ENCODE measurements at regions not wholly inside any gene's neighbourhood (a gene's known extent, or its start where the extent isn't known, plus 50 kb on each side); places are given as distances from the start of the nearest gene placed in this dataset.

DNA sequence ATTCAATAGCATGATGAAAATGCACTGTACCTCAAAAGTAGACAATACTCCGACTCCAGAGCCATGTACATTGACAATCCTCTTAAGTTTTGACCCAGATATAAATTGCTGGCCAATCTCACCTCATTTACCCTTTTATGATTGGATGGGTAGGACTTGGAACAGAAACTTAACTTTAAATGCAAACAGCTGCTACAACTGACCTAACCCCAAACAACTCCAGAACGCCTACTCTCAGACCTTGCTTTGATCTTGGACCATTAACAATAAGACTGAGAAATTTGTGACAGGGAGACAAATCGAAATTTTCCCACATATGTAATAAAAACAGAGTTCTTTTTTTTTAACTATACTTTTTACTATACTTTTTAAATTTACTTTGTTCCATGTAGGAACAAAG is 200.5 kb upstream of the MCHR2 start:
- H3K27ac Mint-ChIP-seq (ENCODE audit: low read depth, unreplicated experiment): no peak overlapping the region
- H3K36me3 Mint-ChIP-seq (ENCODE audit: insufficient read depth, unreplicated experiment): no peaks in the 10 kb centered on the region
- no peaks in the 10 kb centered on the region for H3K4me1 Mint-ChIP-seq (ENCODE audit: insufficient read depth, unreplicated experiment)
- H3K27me3 Mint-ChIP-seq (ENCODE audit: insufficient read depth, unreplicated experiment): no peaks in the 10 kb centered on the region
- ChIA-PET POLR2A (interaction anchor here (0.7 to 1.1 kb wide), 2 partner anchors 9 to 117 kb away, joined by 3 read pairs; no protein-coding TSS in a partner anchor), CTCF (no interaction called here)
- no peak overlapping the region for H3K4me3 Mint-ChIP-seq (ENCODE audit: unreplicated experiment)
- no peak for DNase-seq (ENCODE audit: unreplicated experiment)
- no peak for TF ChIP-seq CTCF (IDR thresholded peaks at IDR 0.05; ENCODE audit: unreplicated experiment)
- intact Hi-C loops (cut with micrococcal nuclease): no loop called here
- BruUV-seq (replicated peaks): no TSS peak
- H3K9me3 Mint-ChIP-seq (ENCODE audit: unreplicated experiment): no peaks in the 10 kb centered on the region

GRCh38 chr6:100188754-100189153 is 194.7 kb upstream of the MCHR2 start:
- DNase-seq (ENCODE audit: unreplicated experiment): no peak
- intact Hi-C loops (cut with micrococcal nuclease): no loop called here
- no peaks in the 10 kb centered on the region for H3K27me3 Mint-ChIP-seq (ENCODE audit: insufficient read depth, unreplicated experiment)
- ChIA-PET POLR2A (interaction anchor here (0.7 kb wide), 1 partner anchor 55 kb away, joined by 3 read pairs; no protein-coding TSS in a partner anchor), CTCF (no interaction called here)
- no TSS peak for BruUV-seq (replicated peaks)
- H3K4me1 Mint-ChIP-seq (ENCODE audit: insufficient read depth, unreplicated experiment): no peaks in the 10 kb centered on the region
- no peak overlapping the region for H3K27ac Mint-ChIP-seq (ENCODE audit: low read depth, unreplicated experiment)
- H3K36me3 Mint-ChIP-seq (ENCODE audit: insufficient read depth, unreplicated experiment): no peaks in the 10 kb centered on the region
- no peaks in the 10 kb centered on the region for H3K9me3 Mint-ChIP-seq (ENCODE audit: unreplicated experiment)
- no peak overlapping the region for H3K4me3 Mint-ChIP-seq (ENCODE audit: unreplicated experiment)
- TF ChIP-seq CTCF (IDR thresholded peaks at IDR 0.05; ENCODE audit: unreplicated experiment): no peak

- Mint-ChIP-seq H3K36me3 (ENCODE audit: insufficient read depth, unreplicated experiment) (no peaks in the 10 kb centered on the region), H3K4me3 (ENCODE audit: unreplicated experiment) (no peak overlapping the region), H3K27ac (ENCODE audit: low read depth, unreplicated experiment) (no peak overlapping the region), H3K4me1 (ENCODE audit: insufficient read depth, unreplicated experiment) (no peaks in the 10 kb centered on the region), H3K27me3 (ENCODE audit: insufficient read depth, unreplicated experiment) (no peaks in the 10 kb centered on the region), H3K9me3 (ENCODE audit: unreplicated experiment) (no peaks in the 10 kb centered on the region)
- POLR2A ChIA-PET: no interaction called here
- no TSS peak for BruUV-seq (replicated peaks)
- intact Hi-C loops (cut with micrococcal nuclease): no loop called here
- CTCF ChIA-PET: interaction anchor here (0.8 kb wide), 1 partner anchor 16 kb away, joined by 3 read pairs; no protein-coding TSS in a partner anchor
- no peak for DNase-seq (ENCODE audit: unreplicated experiment)
- no peak for TF ChIP-seq CTCF (IDR thresholded peaks at IDR 0.05; ENCODE audit: unreplicated experiment)
These were observed 192.5 kb upstream of the MCHR2 start for GRCh38 chr6:100186552-100186951.

GRCh38 chr6:100185615-100186014 is 191.6 kb upstream of the MCHR2 start:
- no peaks in the 10 kb centered on the region for H3K9me3 Mint-ChIP-seq (ENCODE audit: unreplicated experiment)

More at GRCh38 chr6:100185615-100186014, 191.6 kb upstream of the MCHR2 start:
- no peak overlapping the region for H3K4me3 Mint-ChIP-seq (ENCODE audit: unreplicated experiment)
- H3K27ac Mint-ChIP-seq (ENCODE audit: low read depth, unreplicated experiment): no peak overlapping the region
- DNase-seq (ENCODE audit: unreplicated experiment): no peak
- no peak for TF ChIP-seq CTCF (IDR thresholded peaks at IDR 0.05; ENCODE audit: unreplicated experiment)
- H3K36me3 Mint-ChIP-seq (ENCODE audit: insufficient read depth, unreplicated experiment): no peaks in the 10 kb centered on the region
- H3K4me1 Mint-ChIP-seq (ENCODE audit: insufficient read depth, unreplicated experiment): no peaks in the 10 kb centered on the region
- no TSS peak for BruUV-seq (replicated peaks)
- H3K27me3 Mint-ChIP-seq (ENCODE audit: insufficient read depth, unreplicated experiment): no peaks in the 10 kb centered on the region
- ChIA-PET POLR2A (no interaction called here), CTCF (no interaction called here)
- intact Hi-C loops (cut with micrococcal nuclease): no loop called here

All from MCF 10A (cell line).